ENCODE measurements at regions not wholly inside any gene's neighbourhood (a gene's known extent, or its start where the extent isn't known, plus 50 kb on each side); places are given as distances from the start of the nearest gene placed in this dataset.

DNA sequence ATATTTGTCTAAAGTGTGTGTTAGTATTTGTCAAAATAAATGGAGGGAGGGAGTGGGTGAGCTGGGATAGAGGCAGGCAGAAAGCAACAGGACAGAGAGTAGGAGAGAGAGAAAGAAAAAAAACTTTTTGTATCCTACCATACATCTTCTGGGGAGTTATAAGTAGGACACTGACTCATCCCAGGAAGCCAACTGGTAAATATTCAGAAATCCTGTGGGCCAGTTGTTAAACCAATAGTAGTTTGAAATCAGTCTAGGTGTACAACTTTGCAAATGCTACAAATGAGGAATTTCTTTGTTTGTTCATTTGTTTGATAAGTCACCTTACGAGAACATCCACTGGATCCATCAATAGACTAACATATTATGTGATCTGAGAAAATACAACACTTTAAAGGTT lies 980.9 kb downstream of the GATA3 start:
- DNase-seq (ENCODE audit: low read depth, low spot score) = no peak
- intact Hi-C loops (cut with micrococcal nuclease) = no loop called here
- Histone ChIP-seq H4K20me1 (ENCODE audit: insufficient read depth) (no peaks in the 10 kb centered on the region), H2AFZ (ENCODE audit: low read depth, low read length, poor library complexity, severe bottlenecking) (no peak overlapping the region), H3K79me2 (ENCODE audit: insufficient read depth, low read length) (no peaks in the 10 kb centered on the region), H3K4me1 (ENCODE audit: control insufficient read depth in 1 of 2, insufficient read depth in 2 of 2, low read length in 2 of 2) (no peaks in the 10 kb centered on the region), H3K4me2 (ENCODE audit: low read length) (no peak overlapping the region), H3K27ac (ENCODE audit: low read depth, low read length) (no peak overlapping the region), H3K9ac (ENCODE audit: low read length) (no peak overlapping the region), H3K4me3 (replicated peaks in 1 of 2; ENCODE audit: low read depth in 1 of 2, low read length in 2 of 2) (no peak overlapping the region), H3K9me2 (ENCODE audit: insufficient read depth) (no peaks in the 10 kb centered on the region), H3K36me3 (ENCODE audit: control insufficient read depth in 1 of 2, insufficient read depth in 2 of 2, low read length in 2 of 2) (no peaks in the 10 kb centered on the region), H3K27me3 (ENCODE audit: insufficient read depth, low read length) (no peaks in the 10 kb centered on the region), H3K9me3 (ENCODE audit: control insufficient read depth in 1 of 2, insufficient read depth in 1 of 2, low read depth in 1 of 2, low read length in 2 of 2) (peaks cover 7 to 12% of the 10 kb centered on the region in 2 experiments; a peak in 2 of 4 replicates)
- ChIA-PET RAD21 (ENCODE audit: low non-redundant PET in 1 of 2, low total read pairs in 2 of 2, uncharacterized antibody in 2 of 2, unreplicated experiment in 2 of 2) (no interaction called here), POLR2A (no interaction called here), CTCF (no interaction called here)
- no TSS peak for BruUV-seq (replicated peaks)
- no peak for TF ChIP-seq ZFX (IDR thresholded peaks at IDR 0.05)
- no peak for ATAC-seq

DNA sequence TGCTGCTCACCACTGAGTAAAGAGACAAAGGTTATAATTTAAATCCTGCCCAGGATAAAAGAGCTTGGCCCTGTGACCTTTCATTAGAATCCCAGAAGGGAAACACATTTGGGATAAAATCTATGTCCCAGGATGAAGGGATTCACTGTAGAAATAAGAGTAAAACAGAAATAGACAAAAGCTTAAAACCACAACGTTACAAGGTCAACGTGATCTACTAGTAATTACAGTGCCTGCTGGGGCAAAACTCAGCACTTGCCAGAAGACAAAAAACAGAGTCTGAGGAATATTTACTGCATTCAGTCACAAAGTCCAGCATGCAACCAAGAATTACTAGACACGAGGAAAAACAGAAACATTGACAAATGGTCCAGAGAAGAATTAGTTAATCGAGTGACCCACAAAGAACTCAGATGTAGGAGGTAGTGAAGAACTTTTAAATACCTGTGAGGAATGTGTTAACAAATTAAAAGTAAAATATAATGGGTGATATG lies 982.3 kb downstream of the GATA3 start:
- intact Hi-C loops (cut with micrococcal nuclease) = no loop called here
- ATAC-seq = no peak
- no peak for TF ChIP-seq ELF1 (IDR thresholded peaks at IDR 0.05; ENCODE audit: borderline replicate concordance, low read depth)
- TF ChIP-seq CEBPB (IDR thresholded peaks at IDR 0.05; ENCODE audit: low read depth) = no peak
- TF ChIP-seq, protein P1, sequence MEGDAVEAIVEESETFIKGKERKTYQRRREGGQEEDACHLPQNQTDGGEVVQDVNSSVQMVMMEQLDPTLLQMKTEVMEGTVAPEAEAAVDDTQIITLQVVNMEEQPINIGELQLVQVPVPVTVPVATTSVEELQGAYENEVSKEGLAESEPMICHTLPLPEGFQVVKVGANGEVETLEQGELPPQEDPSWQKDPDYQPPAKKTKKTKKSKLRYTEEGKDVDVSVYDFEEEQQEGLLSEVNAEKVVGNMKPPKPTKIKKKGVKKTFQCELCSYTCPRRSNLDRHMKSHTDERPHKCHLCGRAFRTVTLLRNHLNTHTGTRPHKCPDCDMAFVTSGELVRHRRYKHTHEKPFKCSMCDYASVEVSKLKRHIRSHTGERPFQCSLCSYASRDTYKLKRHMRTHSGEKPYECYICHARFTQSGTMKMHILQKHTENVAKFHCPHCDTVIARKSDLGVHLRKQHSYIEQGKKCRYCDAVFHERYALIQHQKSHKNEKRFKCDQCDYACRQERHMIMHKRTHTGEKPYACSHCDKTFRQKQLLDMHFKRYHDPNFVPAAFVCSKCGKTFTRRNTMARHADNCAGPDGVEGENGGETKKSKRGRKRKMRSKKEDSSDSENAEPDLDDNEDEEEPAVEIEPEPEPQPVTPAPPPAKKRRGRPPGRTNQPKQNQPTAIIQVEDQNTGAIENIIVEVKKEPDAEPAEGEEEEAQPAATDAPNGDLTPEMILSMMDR (IDR thresholded peaks at IDR 0.05 in 2 of 3, conservative IDR thresholded peaks at IDR 0.05 in 1 of 3; ENCODE audit: borderline replicate concordance in 1 of 3, insufficient read depth in 1 of 3, low read depth in 2 of 3, low read length in 2 of 3) = no peak
- no peak for TF ChIP-seq FOSL1 (IDR thresholded peaks at IDR 0.05; ENCODE audit: low read depth)
- no peak for TF ChIP-seq ZFX (IDR thresholded peaks at IDR 0.05)
- TF ChIP-seq, protein P2, sequence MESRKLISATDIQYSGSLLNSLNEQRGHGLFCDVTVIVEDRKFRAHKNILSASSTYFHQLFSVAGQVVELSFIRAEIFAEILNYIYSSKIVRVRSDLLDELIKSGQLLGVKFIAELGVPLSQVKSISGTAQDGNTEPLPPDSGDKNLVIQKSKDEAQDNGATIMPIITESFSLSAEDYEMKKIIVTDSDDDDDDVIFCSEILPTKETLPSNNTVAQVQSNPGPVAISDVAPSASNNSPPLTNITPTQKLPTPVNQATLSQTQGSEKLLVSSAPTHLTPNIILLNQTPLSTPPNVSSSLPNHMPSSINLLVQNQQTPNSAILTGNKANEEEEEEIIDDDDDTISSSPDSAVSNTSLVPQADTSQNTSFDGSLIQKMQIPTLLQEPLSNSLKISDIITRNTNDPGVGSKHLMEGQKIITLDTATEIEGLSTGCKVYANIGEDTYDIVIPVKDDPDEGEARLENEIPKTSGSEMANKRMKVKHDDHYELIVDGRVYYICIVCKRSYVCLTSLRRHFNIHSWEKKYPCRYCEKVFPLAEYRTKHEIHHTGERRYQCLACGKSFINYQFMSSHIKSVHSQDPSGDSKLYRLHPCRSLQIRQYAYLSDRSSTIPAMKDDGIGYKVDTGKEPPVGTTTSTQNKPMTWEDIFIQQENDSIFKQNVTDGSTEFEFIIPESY (IDR thresholded peaks at IDR 0.05; ENCODE audit: extremely low read depth, insufficient replicate concordance, low read length) = no peak
- TF ChIP-seq POLR2A (IDR thresholded peaks at IDR 0.05; ENCODE audit: borderline replicate concordance, extremely low read depth, insufficient read depth, insufficient read length) = no peak
- TF ChIP-seq YY1 (IDR thresholded peaks at IDR 0.05; ENCODE audit: extremely low read depth, insufficient replicate concordance, low read depth, low read length) = no peak
- no peak for TF ChIP-seq CBX3 (IDR thresholded peaks at IDR 0.05; ENCODE audit: low read depth)
- no peak for TF ChIP-seq ZNF274 (IDR thresholded peaks at IDR 0.05; ENCODE audit: low read depth, low read length)
- TF ChIP-seq EGR1 (IDR thresholded peaks at IDR 0.05; ENCODE audit: low read depth) = no peak
- no peak for TF ChIP-seq TCF7L2 (IDR thresholded peaks at IDR 0.05; ENCODE audit: borderline replicate concordance, extremely low read depth, insufficient read depth, insufficient read length)
- no peak for TF ChIP-seq SIN3A (IDR thresholded peaks at IDR 0.05; ENCODE audit: low read depth)
- no peak for TF ChIP-seq JUND (IDR thresholded peaks at IDR 0.05)
- no peak for TF ChIP-seq EZH2 (IDR thresholded peaks at IDR 0.05)
- TF ChIP-seq SP1 (IDR thresholded peaks at IDR 0.05; ENCODE audit: low read depth) = no peak

More for the DNA sequence above, 982.3 kb downstream of the GATA3 start:
- Histone ChIP-seq H4K20me1 (ENCODE audit: insufficient read depth) (no peaks in the 10 kb centered on the region), H3K79me2 (ENCODE audit: insufficient read depth, low read length) (no peaks in the 10 kb centered on the region), H3K36me3 (ENCODE audit: control insufficient read depth in 1 of 2, insufficient read depth in 2 of 2, low read length in 2 of 2) (no peaks in the 10 kb centered on the region), H3K27ac (ENCODE audit: low read depth, low read length) (no peak overlapping the region), H3K4me3 (replicated peaks in 1 of 2; ENCODE audit: low read depth in 1 of 2, low read length in 2 of 2) (no peak overlapping the region), H3K9me2 (ENCODE audit: insufficient read depth) (no peaks in the 10 kb centered on the region), H3K9me3 (ENCODE audit: control insufficient read depth in 1 of 2, insufficient read depth in 1 of 2, low read depth in 1 of 2, low read length in 2 of 2) (peaks cover 11 to 12% of the 10 kb centered on the region in 2 experiments; a peak in 2 of 4 replicates), H2AFZ (ENCODE audit: low read depth, low read length, poor library complexity, severe bottlenecking) (no peak overlapping the region), H3K9ac (ENCODE audit: low read length) (no peak overlapping the region), H3K4me1 (ENCODE audit: control insufficient read depth in 1 of 2, insufficient read depth in 2 of 2, low read length in 2 of 2) (no peaks in the 10 kb centered on the region), H3K27me3 (ENCODE audit: insufficient read depth, low read length) (no peaks in the 10 kb centered on the region), H3K4me2 (ENCODE audit: low read length) (no peak overlapping the region)
- no peak for DNase-seq (ENCODE audit: low read depth, low spot score)
- no TSS peak for BruUV-seq (replicated peaks)
- POLR2A ChIA-PET = no interaction called here
- RAD21 ChIA-PET (ENCODE audit: low non-redundant PET in 1 of 2, low total read pairs in 2 of 2, uncharacterized antibody in 2 of 2, unreplicated experiment in 2 of 2) = no interaction called here
- CTCF ChIA-PET = no interaction called here

Data from HCT116 (cell line).